NCI-H146 treated with DMSO at 0.1 percent for 48 hours (cell line): ENCODE measurements at regions not wholly inside any gene's neighbourhood (a gene's known extent, or its start where the extent isn't known, plus 50 kb on each side); places are given as distances from the start of the nearest gene placed in this dataset.
"Not testable (repeated sequence)": the region's sequence is repeated elsewhere in the genome, so short reads cannot be mapped to it uniquely, and the experiment has no call there.

Source experiments
- DNase-seq: peaks from one replicate; lab custom pipeline; 2025; ENCODE audit not compliant: unreplicated experiment; lab: John Stamatoyannopoulos, UW

GRCh38 chr2:18049325-18049724, 170.9 kb downstream of the KCNS3 start:
- no peak for DNase-seq

DNA sequence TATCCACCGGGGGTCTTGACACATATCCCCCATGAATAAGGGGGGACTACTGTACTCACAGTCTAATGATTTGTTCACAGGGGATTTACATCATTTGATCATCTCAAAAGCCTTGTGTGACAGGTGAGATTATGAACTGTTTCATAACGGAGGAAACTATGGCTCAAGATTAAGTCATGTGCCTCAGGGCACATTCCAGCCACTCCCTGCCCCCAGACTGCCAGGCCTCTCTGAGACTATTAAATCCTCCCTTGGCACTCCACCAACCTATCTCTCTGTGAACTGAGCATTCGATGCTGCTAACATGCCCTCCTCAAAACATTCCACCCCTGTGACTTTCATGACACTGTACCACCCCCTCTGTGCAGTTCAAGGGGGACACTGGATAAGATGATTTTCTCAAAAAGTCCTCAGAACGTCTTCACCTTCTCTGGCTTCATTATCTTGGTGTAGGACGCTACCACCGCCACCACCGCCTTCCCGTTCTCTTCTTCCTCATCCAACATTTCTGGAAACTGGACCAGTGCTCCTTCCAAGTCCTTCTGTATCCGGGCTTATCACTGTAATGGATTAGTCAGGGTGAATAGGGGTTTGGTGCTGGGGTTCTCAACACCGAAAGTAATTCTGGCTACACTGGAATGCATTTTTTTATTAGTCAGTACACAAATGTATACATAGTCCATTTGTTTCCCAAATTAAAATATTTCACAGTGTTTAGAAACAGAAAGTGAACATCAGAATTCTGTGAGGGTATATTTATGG, 169.6 kb downstream of the KCNS3 start:
- DNase-seq = no peak

DNA sequence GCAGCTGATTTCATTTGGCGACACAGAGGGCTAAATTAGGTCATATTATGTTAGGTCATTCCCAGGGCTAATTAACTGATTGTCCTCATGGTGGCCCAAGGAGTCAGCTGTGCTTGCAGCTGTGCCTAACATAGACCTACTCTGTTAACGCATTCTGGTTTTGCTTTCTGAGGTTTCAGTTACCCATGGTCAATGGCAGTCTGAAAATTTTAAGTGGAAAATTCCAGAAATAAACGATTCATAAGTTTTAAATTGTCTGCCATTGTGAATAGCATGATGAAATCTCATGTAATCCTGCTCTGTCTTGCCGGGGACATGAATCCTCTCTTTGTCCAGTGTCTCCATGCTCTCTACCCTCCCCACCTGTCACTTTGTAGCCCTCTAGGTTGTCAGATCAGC, 168.7 kb downstream of the KCNS3 start:
- DNase-seq = no peak

- DNase-seq = no peak
Observed at GRCh38 chr2:18046558-18047212, 168.2 kb downstream of the KCNS3 start.

GRCh38 chr2:18046017-18046416, 167.6 kb downstream of the KCNS3 start:
- no peak for DNase-seq

- no peak for DNase-seq
Observed at GRCh38 chr2:18045230-18045629, 166.8 kb downstream of the KCNS3 start.

- DNase-seq = not testable (repeated sequence)
Observed at GRCh38 chr2:18017381-18017780, 138.9 kb downstream of the KCNS3 start.

DNA sequence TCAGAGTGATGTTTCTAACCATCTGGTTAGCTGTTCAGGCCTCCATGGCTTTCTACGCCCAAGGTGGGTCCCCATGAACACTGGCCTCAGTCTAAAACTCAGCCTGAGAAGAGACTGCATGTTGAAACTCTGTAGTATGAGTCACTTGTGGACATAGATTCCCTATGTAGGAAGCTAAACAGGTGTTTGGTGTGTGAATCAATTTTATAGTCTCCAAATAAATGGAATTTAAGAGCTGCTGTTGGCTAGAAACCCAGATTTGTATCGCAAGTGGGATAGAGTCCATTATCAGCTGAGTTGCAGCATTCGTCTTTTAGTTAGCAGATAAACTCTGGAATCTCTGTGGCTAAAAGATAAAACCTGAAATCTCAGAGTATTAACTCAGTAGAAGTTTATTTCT, 131.4 kb downstream of the KCNS3 start:
- DNase-seq = no peak

- DNase-seq = no peak
Observed at GRCh38 chr2:18005411-18005810, 126.9 kb downstream of the KCNS3 start.

GRCh38 chr2:18001671-18002070, 123.2 kb downstream of the KCNS3 start:
- DNase-seq = no peak

- no peak for DNase-seq
Observed at GRCh38 chr2:17996978-17997377, 118.5 kb downstream of the KCNS3 start.

- DNase-seq = no peak
Observed at GRCh38 chr2:17995593-17995992, 117.1 kb downstream of the KCNS3 start.
